IPS DF 6.9 (cell line): ENCODE measurements at regions not wholly inside any gene's neighbourhood (a gene's known extent, or its start where the extent isn't known, plus 50 kb on each side); places are given as distances from the start of the nearest gene placed in this dataset.
"Not testable (repeated sequence)": the region's sequence is repeated elsewhere in the genome, so short reads cannot be mapped to it uniquely, and the experiment has no call there.

Experiments
- DNase-seq: peaks from one replicate; pipeline ENCODE4 v3.0.0-alpha.2; 2013; ENCODE audit warnings: low read depth, low spot score
- H3K27ac ChIP-seq: one replicate; pipeline ENCODE4 v1.5.1; 2013; ENCODE audit warnings: low read length, control low read depth
- H3K27me3 ChIP-seq: 2 replicates; pipeline ENCODE4 v1.6.1; 2013; ENCODE audit warnings: mild to moderate bottlenecking, low read length; ENCODE audit not compliant: control insufficient read depth, insufficient read depth
- H3K36me3 ChIP-seq: 2 replicates; pipeline ENCODE4 v1.6.1; 2013; ENCODE audit warnings: low read length; ENCODE audit not compliant: control insufficient read depth, insufficient read depth
- H3K4me1 ChIP-seq: 2 replicates; pipeline ENCODE4 v1.6.1; 2013; ENCODE audit warnings: low read length; ENCODE audit not compliant: control insufficient read depth, insufficient read depth
- H3K4me3 ChIP-seq: 2 replicates; pipeline ENCODE4 v1.5.1; 2013; ENCODE audit warnings: mild to moderate bottlenecking, low read length
- H3K9me3 ChIP-seq: 2 replicates; pipeline ENCODE4 v1.6.1; 2013; ENCODE audit warnings: low read length, inconsistent platforms; ENCODE audit not compliant: control insufficient read depth, insufficient read depth
- WGBS: extraction: QIAGEN DNeasy Blood & Tissue Kit; methylation state at CpG from one replicate; pipeline ENCODE4 v1.1.7; 2013; ENCODE audit warnings: mixed read lengths, missing lambda C conversion rate; ENCODE audit not compliant: insufficient read length, insufficient coverage; 5-methylcytosine and 5-hydroxymethylcytosine counted together

DNA sequence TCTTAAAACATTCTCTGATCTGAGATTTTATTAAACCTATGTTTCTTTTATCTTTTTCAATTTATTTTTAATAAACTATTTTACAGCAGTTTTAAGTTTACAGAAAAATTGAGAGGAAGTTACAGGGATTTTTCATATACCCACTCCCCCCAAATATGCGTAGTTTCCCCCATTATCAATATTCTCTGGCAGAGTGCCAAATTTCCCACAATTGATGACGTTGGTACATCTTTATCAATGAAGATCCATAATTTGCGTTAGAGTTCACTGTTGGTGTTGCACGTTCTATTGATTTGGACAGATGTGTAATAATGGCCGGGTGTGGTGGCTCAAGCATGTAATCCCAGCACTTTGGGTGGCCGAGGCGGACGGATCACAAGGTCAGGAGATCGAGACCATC lies 1063.0 kb upstream of the ATXN8OS start:
- Histone ChIP-seq H3K27ac (no peak overlapping the region), H3K27me3 (no peaks in the 10 kb centered on the region), H3K4me3 (no peak overlapping the region), H3K9me3 (no peaks in the 10 kb centered on the region), H3K36me3 (no peaks in the 10 kb centered on the region), H3K4me1 (no peaks in the 10 kb centered on the region)
- no peak for DNase-seq
- no CpG with 5 or more reads among the region's 9 CpGs for WGBS

DNA sequence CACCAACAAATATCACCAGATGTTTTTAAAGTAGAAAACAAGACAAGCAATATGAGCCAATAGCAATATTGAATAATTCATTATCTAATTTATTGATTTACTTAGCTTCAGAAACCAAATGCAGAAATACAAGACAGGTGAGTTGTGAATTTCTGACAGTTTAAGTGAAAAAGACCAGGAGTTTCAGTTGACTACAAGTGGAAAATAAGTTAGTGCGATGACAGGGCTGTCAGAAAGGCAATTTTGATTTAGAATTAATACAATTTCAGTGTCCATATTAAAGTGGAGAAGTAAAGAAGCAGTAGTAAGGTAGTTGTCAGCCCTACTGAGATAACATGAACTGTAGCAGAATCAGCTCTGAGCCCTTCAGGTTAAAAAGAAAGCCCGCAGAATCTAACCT lies 1066.7 kb upstream of the ATXN8OS start:
- DNase-seq: no peak
- Histone ChIP-seq H3K9me3 (no peaks in the 10 kb centered on the region), H3K27me3 (no peaks in the 10 kb centered on the region), H3K4me3 (no peak overlapping the region), H3K36me3 (no peaks in the 10 kb centered on the region), H3K4me1 (no peaks in the 10 kb centered on the region), H3K27ac (no peak overlapping the region)
- no CpG with 5 or more reads among the region's 2 CpGs for WGBS

DNA sequence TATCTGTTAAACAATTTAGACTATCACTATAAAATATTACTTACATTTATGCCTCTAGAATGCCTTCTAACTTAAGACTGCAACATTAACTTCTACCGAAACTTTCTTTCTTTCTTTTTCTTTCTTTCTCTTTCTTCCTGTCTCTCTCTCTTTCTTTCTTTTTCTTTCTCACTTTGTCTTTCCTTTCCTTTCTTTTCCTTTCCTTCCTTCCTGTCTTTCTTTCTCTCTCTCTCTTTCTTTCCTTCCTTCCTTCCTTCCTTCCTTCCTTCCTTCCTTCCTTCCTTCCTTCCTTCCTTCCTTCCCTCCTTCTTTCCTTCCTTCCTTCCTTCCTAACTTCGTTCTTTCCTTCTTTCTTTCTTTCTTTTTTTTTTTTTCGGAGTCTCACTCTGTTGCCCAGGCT lies 1071.9 kb upstream of the ATXN8OS start:
- Histone ChIP-seq H3K4me1 (no peaks in the 10 kb centered on the region), H3K27me3 (no peaks in the 10 kb centered on the region), H3K36me3 (no peaks in the 10 kb centered on the region), H3K27ac (no peak overlapping the region), H3K9me3 (no peaks in the 10 kb centered on the region), H3K4me3 (no peak overlapping the region)
- DNase-seq: no peak
- 97% methylated on average over 2 of the region's 3 CpGs for WGBS

DNA sequence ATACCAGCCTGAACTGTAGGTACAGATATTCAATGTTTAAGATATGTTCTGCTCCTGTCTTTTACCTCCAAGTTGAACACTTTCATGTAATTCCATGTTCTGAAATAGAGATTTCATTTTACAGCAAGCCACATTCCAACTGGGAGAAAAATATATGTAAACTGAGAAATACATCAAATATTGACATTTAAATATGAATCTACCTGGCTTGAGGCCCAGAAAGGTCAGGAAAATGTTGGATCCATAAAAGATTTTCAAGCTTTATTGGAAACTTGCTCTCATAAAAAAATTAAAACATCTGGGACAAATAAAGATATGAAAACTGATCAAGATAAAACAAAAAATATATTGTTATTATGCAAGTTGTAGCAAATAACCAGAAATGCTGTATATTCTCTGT lies 1078.7 kb upstream of the ATXN8OS start:
- no peaks in the 10 kb centered on the region for H3K27me3 ChIP-seq
- no peak for DNase-seq
- H3K4me1 ChIP-seq: no peaks in the 10 kb centered on the region
- no peaks in the 10 kb centered on the region for H3K36me3 ChIP-seq
- H3K4me3 ChIP-seq: no peak overlapping the region
- H3K9me3 ChIP-seq: no peaks in the 10 kb centered on the region
- no peak overlapping the region for H3K27ac ChIP-seq

DNA sequence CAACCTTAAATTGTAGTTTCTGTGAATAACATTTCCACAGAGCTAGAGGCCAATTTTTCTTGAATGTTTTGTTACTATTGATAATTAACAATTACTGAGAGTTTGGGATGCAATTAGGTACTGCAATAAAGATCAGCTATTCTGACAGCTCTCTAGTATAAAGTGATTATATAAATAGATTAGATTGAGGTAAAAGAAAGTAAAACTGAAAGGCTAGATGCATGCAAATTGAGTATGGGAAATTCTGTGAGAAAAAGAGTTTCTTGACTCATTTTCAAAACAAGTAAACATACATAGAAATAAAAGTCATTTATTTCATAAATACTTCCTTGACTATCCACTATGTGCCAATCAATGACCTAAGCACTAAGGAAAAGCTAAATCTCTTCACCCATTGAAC lies 1087.5 kb upstream of the ATXN8OS start:
- Histone ChIP-seq H3K4me1 (no peaks in the 10 kb centered on the region), H3K27ac (no peak overlapping the region), H3K27me3 (no peaks in the 10 kb centered on the region), H3K9me3 (no peaks in the 10 kb centered on the region), H3K4me3 (no peak overlapping the region), H3K36me3 (no peaks in the 10 kb centered on the region)
- no peak for DNase-seq

DNA sequence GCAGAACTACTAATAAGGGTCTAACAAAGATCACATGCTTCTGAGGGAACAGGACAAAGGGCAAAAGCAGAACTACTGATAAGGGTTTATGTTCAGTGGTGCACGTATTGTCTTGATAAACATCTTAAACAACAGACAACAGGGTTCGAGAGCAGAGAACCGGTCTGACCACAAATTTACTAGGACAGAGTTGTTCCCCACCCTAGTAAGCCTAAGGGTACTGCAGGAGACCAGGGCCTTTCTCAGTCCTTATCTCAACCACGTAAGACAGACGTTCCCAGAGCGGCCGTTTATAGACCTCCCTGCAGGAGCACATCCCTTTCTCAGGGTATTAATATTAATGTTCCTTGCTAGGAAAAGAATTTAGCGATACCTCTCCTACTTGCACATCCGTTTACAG lies 1089.5 kb upstream of the ATXN8OS start:
- H3K4me3 ChIP-seq, H3K27ac ChIP-seq, H3K9me3 ChIP-seq, H3K36me3 ChIP-seq, H3K27me3 ChIP-seq, DNase-seq, H3K4me1 ChIP-seq: not testable (repeated sequence)
- no CpG with 5 or more reads among the region's 9 CpGs for WGBS

DNA sequence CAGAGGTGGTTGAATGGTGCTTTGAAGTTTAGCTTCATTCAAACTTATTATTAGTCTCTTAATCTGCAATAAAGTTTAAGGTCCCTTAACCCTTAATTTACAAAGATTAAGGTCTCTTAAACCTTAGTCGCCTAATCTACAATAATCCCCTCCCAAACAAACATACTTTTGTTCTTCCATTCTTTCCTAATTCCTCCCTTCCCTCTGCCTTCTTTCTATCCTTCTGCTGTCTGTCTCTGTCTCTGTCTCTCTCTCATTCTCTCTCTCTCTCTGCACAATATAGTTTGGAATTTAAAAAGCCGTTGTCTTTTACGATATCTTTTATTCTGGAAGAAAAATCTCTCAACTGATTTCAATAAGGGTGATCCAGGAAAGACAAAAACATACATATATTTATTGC lies 1096.8 kb upstream of the ATXN8OS start:
- no peaks in the 10 kb centered on the region for H3K27me3 ChIP-seq
- no peak overlapping the region for H3K4me3 ChIP-seq
- 100% methylated on average over 1 of the region's 3 CpGs for WGBS
- no peaks in the 10 kb centered on the region for H3K4me1 ChIP-seq
- no peak for DNase-seq
- no peaks in the 10 kb centered on the region for H3K36me3 ChIP-seq
- no peaks in the 10 kb centered on the region for H3K9me3 ChIP-seq
- no peak overlapping the region for H3K27ac ChIP-seq

DNA sequence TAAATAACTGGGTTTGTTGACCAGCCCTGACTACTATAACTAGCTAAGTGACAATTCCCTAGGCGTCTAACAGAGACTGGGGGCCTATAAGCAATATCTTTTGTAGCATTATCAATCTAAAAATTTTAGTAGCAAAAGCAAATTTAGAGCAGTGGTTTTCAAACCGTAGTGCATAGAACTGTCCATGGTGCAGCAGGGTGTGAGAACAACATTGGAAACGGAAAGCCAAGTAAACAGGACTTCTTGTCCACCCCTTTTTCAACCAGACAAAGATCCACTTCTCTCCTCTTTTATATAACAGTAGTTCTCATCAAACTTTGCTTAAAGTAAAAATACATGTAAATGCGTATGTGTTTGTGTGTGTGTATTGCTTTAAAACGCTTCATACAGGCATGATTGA lies 1099.1 kb upstream of the ATXN8OS start:
- H3K36me3 ChIP-seq: no peaks in the 10 kb centered on the region
- no CpG with 5 or more reads among the region's 5 CpGs for WGBS
- H3K4me1 ChIP-seq: no peaks in the 10 kb centered on the region
- DNase-seq: no peak
- no peaks in the 10 kb centered on the region for H3K27me3 ChIP-seq
- no peaks in the 10 kb centered on the region for H3K9me3 ChIP-seq
- no peak overlapping the region for H3K27ac ChIP-seq
- H3K4me3 ChIP-seq: no peak overlapping the region

DNA sequence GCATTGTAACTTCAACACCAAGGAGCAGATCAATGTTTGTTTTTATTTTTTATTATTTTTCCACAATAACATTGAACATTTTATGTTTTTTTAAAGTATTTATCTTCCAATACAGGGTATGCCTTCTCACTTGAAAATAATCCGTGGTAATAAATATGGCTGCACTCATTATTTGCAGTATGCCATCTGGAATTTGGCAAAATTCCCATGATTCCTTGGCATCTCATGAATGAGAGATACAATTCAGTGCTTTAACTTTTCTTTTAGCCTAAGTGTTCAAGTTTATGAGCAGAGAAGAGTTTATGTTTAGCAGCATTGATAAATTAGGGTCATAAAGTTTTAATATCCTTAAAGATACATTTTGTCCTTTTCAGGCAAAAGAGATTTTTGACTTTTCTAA lies 1109.6 kb upstream of the ATXN8OS start:
- H3K27me3 ChIP-seq: no peaks in the 10 kb centered on the region
- H3K9me3 ChIP-seq: no peaks in the 10 kb centered on the region
- no CpG with 5 or more reads among the region's 1 CpG for WGBS
- no peak for DNase-seq
- no peaks in the 10 kb centered on the region for H3K36me3 ChIP-seq
- no peak overlapping the region for H3K27ac ChIP-seq
- H3K4me1 ChIP-seq: no peaks in the 10 kb centered on the region
- no peak overlapping the region for H3K4me3 ChIP-seq

DNA sequence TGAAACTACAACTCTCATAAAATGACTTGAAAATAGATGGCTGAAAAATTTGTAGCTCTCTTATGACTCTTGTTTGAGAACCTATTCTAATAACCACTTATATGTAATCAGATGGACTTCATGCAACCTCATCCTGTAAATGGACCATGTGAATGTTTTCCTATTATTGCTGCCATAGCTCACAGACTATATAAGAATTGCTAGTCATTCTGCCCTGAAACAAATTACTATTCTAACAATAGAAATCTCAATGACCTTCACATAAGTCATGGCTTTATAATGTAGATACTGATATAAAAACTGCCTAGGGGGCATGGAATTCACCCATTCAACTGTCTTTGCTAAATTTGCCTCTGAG lies 1111.0 kb upstream of the ATXN8OS start:
- Histone ChIP-seq H3K27me3 (no peaks in the 10 kb centered on the region), H3K36me3 (no peaks in the 10 kb centered on the region), H3K4me3 (no peak overlapping the region), H3K27ac (no peak overlapping the region), H3K9me3 (no peaks in the 10 kb centered on the region), H3K4me1 (no peaks in the 10 kb centered on the region)
- DNase-seq: no peak

DNA sequence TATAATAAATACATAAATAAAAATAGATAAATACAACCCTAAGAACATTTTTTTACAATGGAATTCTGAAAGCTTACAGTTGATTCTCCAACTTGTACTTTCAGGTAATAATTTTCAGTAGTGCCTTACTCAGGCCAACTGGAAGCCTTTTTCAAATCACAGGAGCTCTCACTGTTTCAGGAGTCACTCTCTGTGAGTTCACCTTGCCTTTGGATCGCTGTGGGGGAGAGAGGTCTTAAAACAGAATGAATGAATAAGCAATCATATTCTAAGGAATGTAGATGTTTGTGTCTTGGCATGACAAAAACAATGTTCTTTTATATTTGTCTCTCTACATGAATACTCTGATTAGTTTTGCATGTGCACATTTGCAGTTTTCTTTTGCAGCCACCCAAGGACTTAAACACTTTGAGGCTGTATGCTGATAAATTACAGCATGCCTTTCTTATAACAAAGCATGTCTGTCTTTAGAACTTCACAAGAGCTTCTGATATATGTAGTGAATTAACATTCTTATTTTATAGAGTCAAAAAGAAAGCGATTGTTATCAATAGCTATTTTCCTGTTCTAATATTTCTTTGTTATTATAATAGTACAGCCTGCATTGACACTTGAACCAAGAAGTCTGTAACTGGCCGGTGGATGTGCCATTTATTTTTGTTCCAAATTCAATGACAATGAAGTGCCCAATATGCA lies 1111.5 kb upstream of the ATXN8OS start:
- Histone ChIP-seq H3K27me3 (no peaks in the 10 kb centered on the region), H3K4me1 (no peaks in the 10 kb centered on the region), H3K27ac (no peak overlapping the region), H3K9me3 (no peaks in the 10 kb centered on the region), H3K36me3 (no peaks in the 10 kb centered on the region), H3K4me3 (no peak overlapping the region)
- DNase-seq: no peak
- no CpG with 5 or more reads among the region's 3 CpGs for WGBS
